DMS 273 (cell line): ENCODE measurements at regions not wholly inside any gene's neighbourhood (a gene's known extent, or its start where the extent isn't known, plus 50 kb on each side); places are given as distances from the start of the nearest gene placed in this dataset.
A peak's percentile ranks its signal among the peaks of the same experiment; 100 is the strongest.
"Not testable (repeated sequence)": the region's sequence is repeated elsewhere in the genome, so short reads cannot be mapped to it uniquely, and the experiment has no call there.

Experiments used
- DNase-seq: peaks from one replicate; lab custom pipeline; 2025; ENCODE audit not compliant: unreplicated experiment; lab: John Stamatoyannopoulos, UW

- peak; percentile 27 for DNase-seq
Observed at GRCh38 chr1:79151006-79151796, 144.7 kb upstream of the ADGRL4 start.

- peak; percentile 83 for DNase-seq
Observed at GRCh38 chr1:79150576-79150975, 144.0 kb upstream of the ADGRL4 start.

DNA sequence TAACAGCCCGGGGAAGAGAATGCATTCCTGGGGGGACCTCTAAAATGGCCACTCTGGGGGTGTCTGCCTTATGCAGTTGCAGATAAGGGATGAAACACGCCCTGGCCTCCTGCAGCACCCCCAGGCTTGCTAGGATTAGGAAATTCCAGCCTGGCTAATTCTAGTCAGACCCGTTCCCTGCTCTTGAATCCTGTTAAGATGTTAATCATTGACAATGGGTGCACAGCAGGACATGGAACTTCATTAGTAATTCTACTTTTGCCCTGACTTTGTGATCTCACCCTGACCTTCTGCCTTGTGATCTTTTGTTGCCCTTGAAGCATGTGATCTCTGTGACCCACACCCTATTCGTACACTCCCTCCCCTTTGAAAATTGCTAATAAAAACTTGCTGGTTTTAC lies 131.7 kb upstream of the ADGRL4 start:
- DNase-seq: not testable (repeated sequence)

GRCh38 chr1:79133774-79134364 lies 127.3 kb upstream of the ADGRL4 start:
- peak; percentile 38 for DNase-seq

DNA sequence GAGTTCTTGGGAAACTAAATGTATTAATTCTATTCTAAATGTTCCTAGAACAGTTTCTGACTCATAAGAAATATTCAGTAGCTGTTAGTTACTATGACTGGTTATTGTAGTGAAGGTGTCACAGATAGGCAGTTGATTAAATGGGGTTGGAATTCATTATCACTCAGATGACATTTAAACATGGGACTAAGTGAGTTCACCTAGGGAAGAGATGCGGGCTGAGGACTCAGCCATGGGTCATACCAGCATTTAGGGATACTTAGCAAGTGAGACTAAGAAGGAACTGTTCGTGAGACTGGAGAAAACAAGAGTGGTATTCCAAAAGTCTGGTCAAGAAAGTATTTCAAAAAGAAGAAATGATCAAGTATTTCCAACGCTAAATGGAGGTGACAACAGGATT lies 125.1 kb upstream of the ADGRL4 start:
- no peak for DNase-seq

- DNase-seq: no peak
Observed at GRCh38 chr1:79129914-79130313, 123.4 kb upstream of the ADGRL4 start.

DNA sequence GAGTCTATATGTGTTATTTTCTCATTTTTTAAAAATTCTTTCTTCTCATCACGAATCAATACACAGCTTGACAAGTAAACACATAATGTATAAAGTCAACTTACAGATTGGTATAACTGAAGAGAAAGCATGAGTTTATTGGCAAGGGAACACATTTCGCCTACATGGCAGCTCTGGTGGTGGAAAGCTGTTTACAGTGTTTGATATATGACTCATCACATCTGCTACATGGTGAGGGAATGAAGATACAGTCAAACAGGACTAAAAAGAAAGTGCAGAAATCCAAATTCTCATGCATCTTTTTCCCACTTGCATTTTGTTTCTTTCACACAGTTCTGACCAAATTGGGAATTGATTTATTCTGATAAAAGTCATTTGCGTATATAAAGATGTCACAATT lies 122.2 kb upstream of the ADGRL4 start:
- DNase-seq: peak; percentile 87

- no peak for DNase-seq
Observed at GRCh38 chr1:79124756-79125155, 118.2 kb upstream of the ADGRL4 start.

GRCh38 chr1:79122521-79122920 lies 116.0 kb upstream of the ADGRL4 start:
- peak; percentile 85 for DNase-seq

DNA sequence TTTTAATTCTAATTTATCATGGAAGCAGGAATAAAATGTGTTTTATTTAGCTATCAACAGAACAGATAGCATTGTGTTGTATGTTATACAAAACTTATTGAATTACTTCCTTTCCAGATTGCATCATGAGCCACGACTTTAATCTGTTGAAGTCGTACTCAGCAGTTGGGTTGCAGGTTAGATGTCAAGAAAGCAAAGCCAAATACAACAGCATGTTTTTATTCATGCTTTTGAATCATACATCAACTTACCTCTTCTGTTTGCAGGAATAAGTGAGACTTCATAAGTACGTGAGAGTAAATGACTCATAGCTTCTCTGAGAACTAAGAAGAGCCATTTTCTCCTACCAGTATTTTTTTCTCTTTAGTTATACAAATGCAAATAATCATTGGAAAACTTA lies 110.8 kb upstream of the ADGRL4 start:
- no peak for DNase-seq

GRCh38 chr1:79113836-79114235 lies 107.3 kb upstream of the ADGRL4 start:
- DNase-seq: no peak

GRCh38 chr1:79110749-79111148 lies 104.2 kb upstream of the ADGRL4 start:
- no peak for DNase-seq

DNA sequence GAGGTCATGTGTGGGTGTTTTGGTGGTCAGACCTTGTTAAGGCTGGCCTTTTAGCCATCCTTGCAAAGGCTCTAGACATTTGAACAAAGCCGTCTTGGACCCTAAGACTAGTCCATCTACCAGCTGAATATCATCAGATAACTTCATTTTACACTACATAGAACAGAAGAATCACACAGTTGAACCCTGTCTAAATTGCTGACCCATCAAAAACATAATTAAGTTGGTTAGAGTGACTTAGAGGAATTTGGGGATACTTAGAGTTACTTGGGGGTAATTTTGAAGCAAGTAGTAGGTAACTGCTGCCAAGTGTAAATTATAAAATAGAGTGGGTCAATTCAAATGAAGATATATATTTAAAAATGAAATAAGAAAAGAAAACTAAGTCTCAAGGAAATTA lies 102.9 kb upstream of the ADGRL4 start:
- DNase-seq: no peak

DNA sequence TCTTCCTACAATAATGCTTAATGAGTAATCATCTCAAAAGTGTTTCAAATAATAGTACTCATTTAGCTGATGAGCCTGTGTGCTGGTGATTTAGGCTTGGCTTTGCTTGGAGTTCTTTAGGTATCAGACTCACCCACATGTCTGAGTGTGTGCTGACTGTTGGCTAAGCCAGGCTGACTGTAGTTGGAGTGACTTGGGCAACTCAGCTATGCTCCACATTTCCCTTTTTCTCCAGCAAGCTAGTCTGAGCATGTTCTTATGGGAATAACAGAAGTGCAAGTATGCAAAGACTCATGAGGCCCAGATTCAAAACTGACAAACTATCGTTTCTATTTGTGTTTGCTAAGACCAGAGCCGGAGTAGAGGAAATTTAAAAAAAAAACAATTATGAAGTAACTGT lies 99.0 kb upstream of the ADGRL4 start:
- no peak for DNase-seq

DNA sequence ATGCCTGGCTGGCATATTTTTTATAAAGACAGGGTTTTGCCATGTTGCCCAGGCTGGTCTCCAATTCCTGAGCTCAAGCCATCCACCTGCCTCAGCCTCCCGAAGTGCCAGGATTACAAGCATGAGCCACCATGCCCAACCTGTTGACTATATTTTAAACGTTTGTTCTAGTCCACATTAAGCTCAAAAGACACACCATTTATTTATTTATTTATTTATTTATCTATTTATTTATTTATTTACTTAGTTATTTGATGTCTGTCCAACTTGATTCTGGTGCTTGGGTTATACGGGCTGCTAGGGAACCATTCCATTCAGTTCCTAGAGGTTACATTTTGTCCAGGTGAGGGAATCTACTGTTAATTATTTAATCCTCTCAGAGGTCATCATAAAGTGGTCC lies 98.1 kb upstream of the ADGRL4 start:
- no peak for DNase-seq

DNA sequence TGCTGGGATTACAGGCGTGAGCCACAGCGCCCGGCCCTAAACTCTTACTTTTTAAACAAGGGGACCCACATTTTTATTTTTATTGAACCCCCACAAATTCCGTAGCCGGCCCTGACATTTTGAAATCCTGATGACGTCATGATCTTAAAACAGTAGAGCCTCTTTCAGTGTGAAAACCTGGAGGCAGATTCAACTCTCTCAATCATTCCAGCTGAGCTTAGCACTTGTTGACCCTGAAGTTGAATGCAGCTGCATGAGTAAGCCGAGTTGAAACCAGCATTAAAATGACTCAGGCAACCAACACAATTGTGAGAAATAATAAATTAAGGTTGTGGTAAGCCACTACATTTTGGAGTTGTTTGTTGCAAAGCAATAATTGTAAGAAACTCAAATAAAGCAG lies 93.9 kb upstream of the ADGRL4 start:
- DNase-seq: no peak

GRCh38 chr1:79090985-79091384 lies 84.5 kb upstream of the ADGRL4 start:
- no peak for DNase-seq

DNA sequence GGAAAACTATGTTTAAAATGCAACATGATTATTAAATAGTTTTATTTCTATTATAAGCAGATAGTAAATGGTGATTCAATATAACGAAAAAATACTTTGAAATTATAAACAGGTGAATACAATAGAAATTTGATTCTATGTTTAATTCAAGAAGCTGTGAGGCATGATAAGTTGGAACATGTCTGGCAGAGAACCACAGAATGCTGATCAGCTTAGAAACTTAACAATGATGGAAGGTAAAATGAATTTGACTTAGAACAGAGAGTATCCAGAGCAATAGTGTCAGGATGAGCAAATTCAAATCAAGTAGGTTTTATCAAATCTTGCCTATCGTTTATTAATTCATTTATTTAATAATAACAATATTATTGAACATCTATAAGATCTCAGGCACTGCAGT lies 83.4 kb upstream of the ADGRL4 start:
- no peak for DNase-seq

- DNase-seq: no peak
Observed at GRCh38 chr1:79082233-79082632, 75.7 kb upstream of the ADGRL4 start.

GRCh38 chr1:79079770-79080169 lies 73.2 kb upstream of the ADGRL4 start:
- DNase-seq: peak; percentile 60

- DNase-seq: no peak
Observed at GRCh38 chr1:79074975-79075374, 68.4 kb upstream of the ADGRL4 start.

GRCh38 chr1:79069828-79070227 lies 63.3 kb upstream of the ADGRL4 start:
- DNase-seq: no peak

DNA sequence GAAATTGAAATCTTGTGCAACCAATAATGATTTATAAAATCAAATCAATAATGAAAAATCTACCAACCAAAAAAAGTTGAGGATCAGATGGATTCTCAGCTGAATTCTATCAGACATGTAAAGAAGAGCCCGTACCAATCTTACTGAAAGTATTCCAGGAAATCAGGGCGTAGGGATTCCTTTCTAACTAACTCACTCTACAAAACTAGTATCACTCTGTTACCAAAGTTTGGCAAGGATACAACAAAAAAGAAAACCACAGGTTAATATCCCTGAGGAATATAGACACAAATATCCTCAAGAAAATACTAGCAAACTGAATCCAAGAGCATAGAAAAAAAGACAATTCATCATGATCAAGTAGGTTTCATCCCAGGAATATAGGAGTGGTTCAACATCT lies 52.8 kb upstream of the ADGRL4 start:
- no peak for DNase-seq
